MG63 (cell line): ENCODE measurements at regions not wholly inside any gene's neighbourhood (a gene's known extent, or its start where the extent isn't known, plus 50 kb on each side); places are given as distances from the start of the nearest gene placed in this dataset.

Source experiments
- DNase-seq: peaks from one replicate; pipeline ENCODE4 v3.0.0-alpha.2; 2020
- H3K27me3 ChIP-seq: fragments of 250-450 bp; sonication (Bioruptor Pico); 2 replicates; pipeline ENCODE4 v1.5.1; 2020; ENCODE audit warnings: mild to moderate bottlenecking, moderate library complexity
- H3K36me3 ChIP-seq: fragments of 250-450 bp; sonication (Bioruptor Pico); 2 replicates; pipeline ENCODE4 v1.5.1; 2020; ENCODE audit warnings: mild to moderate bottlenecking, moderate library complexity
- H3K4me3 ChIP-seq: fragments of 250-450 bp; sonication (Bioruptor Pico); 2 replicates; pipeline ENCODE4 v1.5.1; 2020; ENCODE audit warnings: mild to moderate bottlenecking, moderate library complexity
- H3K9me3 ChIP-seq: fragments of 250-450 bp; sonication (Bioruptor Pico); 2 replicates; pipeline ENCODE4 v1.5.1; 2020; ENCODE audit warnings: mild to moderate bottlenecking, moderate library complexity

GRCh38 chr1:217373761-217374701 is 256.9 kb downstream of the GPATCH2 start:
- DNase-seq, result no peak
- no peaks in the 10 kb centered on the region; the same call in 1 of the 2 replicates for H3K36me3 ChIP-seq
- H3K27me3 ChIP-seq, result no peaks in the 10 kb centered on the region
- peaks cover 10% of the 10 kb centered on the region for H3K9me3 ChIP-seq
- H3K4me3 ChIP-seq, result no peak overlapping the region

GRCh38 chr1:217372049-217372970 is 258.6 kb downstream of the GPATCH2 start:
- H3K4me3 ChIP-seq, result no peak overlapping the region
- no peak for DNase-seq
- H3K27me3 ChIP-seq, result no peaks in the 10 kb centered on the region
- peaks cover 3% of the 10 kb centered on the region for H3K9me3 ChIP-seq
- no peaks in the 10 kb centered on the region for H3K36me3 ChIP-seq

- Histone ChIP-seq H3K27me3 (no peaks in the 10 kb centered on the region), H3K4me3 (no peak overlapping the region), H3K9me3 (peaks cover 2% of the 10 kb centered on the region), H3K36me3 (no peaks in the 10 kb centered on the region)
- DNase-seq, result no peak
Measured at GRCh38 chr1:217370757-217371156, 260.1 kb downstream of the GPATCH2 start.

- Histone ChIP-seq H3K27me3 (no peaks in the 10 kb centered on the region), H3K9me3 (peaks cover under 1% of the 10 kb centered on the region), H3K36me3 (no peaks in the 10 kb centered on the region), H3K4me3 (no peak overlapping the region)
- no peak for DNase-seq
Measured at GRCh38 chr1:217369996-217370551, 260.8 kb downstream of the GPATCH2 start.

- H3K36me3 ChIP-seq, result no peaks in the 10 kb centered on the region
- no peak overlapping the region for H3K4me3 ChIP-seq
- no peak for DNase-seq
- no peaks in the 10 kb centered on the region; the same call in 1 of the 2 replicates for H3K9me3 ChIP-seq
- no peaks in the 10 kb centered on the region for H3K27me3 ChIP-seq
Measured at GRCh38 chr1:217369271-217369981, 261.5 kb downstream of the GPATCH2 start.

GRCh38 chr1:217364220-217364619 is 266.7 kb downstream of the GPATCH2 start:
- Histone ChIP-seq H3K4me3 (no peak overlapping the region), H3K9me3 (no peaks in the 10 kb centered on the region), H3K27me3 (no peaks in the 10 kb centered on the region), H3K36me3 (no peaks in the 10 kb centered on the region)
- DNase-seq, result no peak

- peak; percentile 20 for DNase-seq
- no peaks in the 10 kb centered on the region for H3K9me3 ChIP-seq
- H3K36me3 ChIP-seq, result no peaks in the 10 kb centered on the region
- no peak overlapping the region for H3K4me3 ChIP-seq
- H3K27me3 ChIP-seq, result no peaks in the 10 kb centered on the region
Measured at GRCh38 chr1:217363319-217363718, 267.6 kb downstream of the GPATCH2 start.

GRCh38 chr1:217360510-217360909 is 270.4 kb downstream of the GPATCH2 start:
- H3K4me3 ChIP-seq, result no peak overlapping the region
- no peaks in the 10 kb centered on the region for H3K36me3 ChIP-seq
- DNase-seq, result no peak
- H3K9me3 ChIP-seq, result no peaks in the 10 kb centered on the region
- H3K27me3 ChIP-seq, result no peaks in the 10 kb centered on the region

GRCh38 chr1:217354895-217355294 is 276.0 kb downstream of the GPATCH2 start:
- no peaks in the 10 kb centered on the region for H3K9me3 ChIP-seq
- H3K27me3 ChIP-seq, result no peaks in the 10 kb centered on the region
- H3K36me3 ChIP-seq, result no peaks in the 10 kb centered on the region
- DNase-seq, result no peak
- H3K4me3 ChIP-seq, result no peak overlapping the region

- no peaks in the 10 kb centered on the region for H3K9me3 ChIP-seq
- no peak for DNase-seq
- H3K36me3 ChIP-seq, result no peaks in the 10 kb centered on the region
- H3K27me3 ChIP-seq, result no peaks in the 10 kb centered on the region
- H3K4me3 ChIP-seq, result no peak overlapping the region
Measured at GRCh38 chr1:217348960-217349664, 281.8 kb downstream of the GPATCH2 start.

- H3K9me3 ChIP-seq, result no peaks in the 10 kb centered on the region
- H3K36me3 ChIP-seq, result no peaks in the 10 kb centered on the region
- no peaks in the 10 kb centered on the region for H3K27me3 ChIP-seq
- DNase-seq, result no peak
- no peak overlapping the region for H3K4me3 ChIP-seq
Measured at GRCh38 chr1:217344712-217345111, 286.2 kb downstream of the GPATCH2 start.

- H3K27me3 ChIP-seq, result no peaks in the 10 kb centered on the region
Measured at GRCh38 chr1:217343907-217344306, 287.0 kb downstream of the GPATCH2 start.

GRCh38 chr1:217342105-217342504 is 288.8 kb downstream of the GPATCH2 start:
- no peak for DNase-seq
- H3K36me3 ChIP-seq, result no peaks in the 10 kb centered on the region
- no peaks in the 10 kb centered on the region for H3K27me3 ChIP-seq
- no peak overlapping the region for H3K4me3 ChIP-seq
- no peaks in the 10 kb centered on the region for H3K9me3 ChIP-seq

More at GRCh38 chr1:217343907-217344306, 287.0 kb downstream of the GPATCH2 start:
- Histone ChIP-seq H3K9me3 (no peaks in the 10 kb centered on the region), H3K4me3 (no peak overlapping the region), H3K36me3 (no peaks in the 10 kb centered on the region)
- DNase-seq, result no peak

- Histone ChIP-seq H3K27me3 (no peaks in the 10 kb centered on the region), H3K9me3 (no peaks in the 10 kb centered on the region; the same call in 1 of the 2 replicates), H3K4me3 (no peak overlapping the region), H3K36me3 (no peaks in the 10 kb centered on the region)
- no peak for DNase-seq
Measured at GRCh38 chr1:217336724-217337123, 294.2 kb downstream of the GPATCH2 start.

- DNase-seq, result peak; percentile 38
- Histone ChIP-seq H3K4me3 (no peak overlapping the region), H3K36me3 (no peaks in the 10 kb centered on the region), H3K27me3 (no peaks in the 10 kb centered on the region), H3K9me3 (peaks cover 2% of the 10 kb centered on the region; the same call in 1 of the 2 replicates)
Measured at GRCh38 chr1:217333939-217334338, 297.0 kb downstream of the GPATCH2 start.
